ENCODE measurements at regions not wholly inside any gene's neighbourhood (a gene's known extent, or its start where the extent isn't known, plus 50 kb on each side); places are given as distances from the start of the nearest gene placed in this dataset.
A peak's percentile ranks its signal among the peaks of the same experiment; 100 is the strongest.
"Not testable (repeated sequence)": the region's sequence is repeated elsewhere in the genome, so short reads cannot be mapped to it uniquely, and the experiment has no call there.

DNA sequence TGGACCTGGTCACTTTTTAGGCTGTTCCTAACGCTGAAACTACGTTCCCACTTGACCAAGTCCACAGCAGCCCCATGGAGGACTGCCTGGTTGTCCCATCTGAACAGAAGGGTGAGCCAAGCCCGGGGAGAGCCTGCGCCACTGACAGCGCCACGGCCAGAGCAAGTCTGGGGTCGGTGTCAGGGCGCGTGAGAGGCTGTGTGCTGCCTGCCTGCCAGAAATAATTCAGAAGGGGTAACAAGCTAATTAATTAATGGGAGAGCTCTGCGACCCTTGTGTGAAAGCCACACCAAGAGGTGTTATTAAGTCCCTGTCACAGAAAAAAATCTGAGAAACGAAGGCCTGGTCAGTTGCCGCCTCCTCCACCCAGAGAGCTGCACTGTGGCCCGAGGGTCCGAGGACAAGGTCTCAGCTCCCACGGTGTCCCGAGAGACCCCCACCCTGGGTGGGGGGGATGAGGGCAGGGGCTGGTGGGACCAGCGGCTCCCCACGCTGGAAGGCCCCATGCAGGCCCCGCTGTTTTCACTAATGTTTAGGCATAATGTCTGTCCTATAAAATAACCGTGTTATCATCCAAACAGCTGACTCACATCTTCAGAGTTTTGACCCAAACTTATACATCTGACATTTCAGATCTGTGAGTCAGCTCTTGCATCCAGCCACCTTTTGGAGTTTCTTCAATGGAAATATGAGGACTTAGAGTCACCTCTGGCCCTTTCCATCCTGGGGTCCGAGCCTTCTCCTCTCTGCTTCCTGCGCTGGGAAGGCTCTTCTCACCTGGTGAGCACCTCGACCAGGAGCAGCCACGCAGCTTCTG lies 58.5 kb downstream of the DLL1 start:
- no peak for ATAC-seq

DNA sequence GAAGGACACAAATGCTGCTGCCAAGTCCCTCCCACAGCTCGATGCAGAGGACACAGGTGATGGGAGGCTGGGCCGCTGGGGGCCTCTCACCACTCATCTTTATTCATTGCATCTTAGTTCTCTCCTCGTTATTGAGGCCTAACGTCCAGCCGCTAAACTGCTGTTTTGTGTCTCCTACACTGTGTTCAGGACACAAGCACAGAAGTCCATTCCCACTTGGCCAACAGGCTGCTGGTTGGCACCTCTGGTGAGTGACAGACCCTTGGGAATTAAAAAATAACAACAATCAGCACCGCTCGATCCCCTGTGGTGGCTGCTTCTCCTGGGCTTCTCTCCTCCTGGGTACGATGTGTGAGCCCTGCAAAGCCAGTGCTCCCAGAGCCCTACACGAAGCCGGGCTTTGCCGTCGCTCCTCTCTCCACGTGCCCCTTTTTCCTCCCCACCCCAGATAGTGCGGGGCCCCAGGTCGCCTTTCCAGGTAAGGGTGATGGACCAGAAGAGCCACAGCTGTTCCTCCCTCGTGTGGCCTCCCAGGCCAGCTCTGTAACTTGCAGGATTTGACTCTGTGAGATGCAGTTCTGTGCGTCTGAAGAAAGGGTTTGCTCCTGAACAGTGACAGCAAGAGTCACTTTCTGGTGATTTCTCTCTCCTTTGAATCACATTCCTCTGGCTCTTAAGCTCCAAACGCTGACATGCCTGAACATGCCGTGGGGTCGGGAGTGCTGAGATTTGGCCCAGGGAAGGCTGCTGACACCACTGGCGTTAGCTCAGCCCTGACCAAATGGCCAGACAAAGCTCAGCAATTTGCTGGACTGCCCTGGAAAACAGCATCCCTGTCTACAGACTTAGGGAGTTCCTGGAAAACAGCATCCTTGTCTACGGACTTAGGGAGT lies 59.3 kb downstream of the DLL1 start:
- ATAC-seq: no peak

DNA sequence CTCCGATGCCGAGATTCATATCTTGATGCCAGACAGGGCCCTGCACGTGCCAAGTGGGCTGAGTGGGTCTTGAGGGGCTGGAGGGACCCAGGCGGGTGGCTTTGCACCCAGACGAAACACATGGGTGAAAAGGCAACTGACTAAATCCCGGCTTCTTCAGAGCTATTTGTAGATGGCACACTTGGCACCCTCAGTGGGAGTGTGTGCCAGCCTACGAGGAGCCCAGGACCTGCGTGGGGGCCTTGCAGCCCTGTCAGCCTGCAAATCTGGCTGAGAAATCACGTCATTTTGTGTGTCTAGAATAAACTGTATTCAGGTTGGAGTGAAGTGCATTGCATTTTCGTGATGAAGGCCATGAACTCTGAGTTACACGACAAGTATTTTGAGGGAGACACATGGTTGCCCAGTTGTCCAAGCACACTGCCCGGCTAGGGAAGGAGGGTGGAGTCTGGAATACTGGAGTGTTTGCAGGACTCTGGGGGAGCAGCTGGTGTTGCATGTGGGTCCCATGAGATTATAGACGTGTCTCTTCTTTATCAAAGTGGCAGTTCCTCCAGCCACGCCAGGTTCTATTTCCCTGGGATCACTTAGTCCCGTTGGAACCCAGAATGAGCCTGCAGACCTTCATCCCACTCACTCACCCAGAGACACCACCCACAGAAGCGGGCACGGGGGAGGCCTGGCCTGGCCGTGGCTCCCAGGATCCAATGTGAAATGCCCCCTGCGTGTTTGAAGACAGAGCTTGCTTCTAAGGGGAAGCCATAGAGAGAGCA lies 60.2 kb downstream of the DLL1 start:
- no peak for ATAC-seq

DNA sequence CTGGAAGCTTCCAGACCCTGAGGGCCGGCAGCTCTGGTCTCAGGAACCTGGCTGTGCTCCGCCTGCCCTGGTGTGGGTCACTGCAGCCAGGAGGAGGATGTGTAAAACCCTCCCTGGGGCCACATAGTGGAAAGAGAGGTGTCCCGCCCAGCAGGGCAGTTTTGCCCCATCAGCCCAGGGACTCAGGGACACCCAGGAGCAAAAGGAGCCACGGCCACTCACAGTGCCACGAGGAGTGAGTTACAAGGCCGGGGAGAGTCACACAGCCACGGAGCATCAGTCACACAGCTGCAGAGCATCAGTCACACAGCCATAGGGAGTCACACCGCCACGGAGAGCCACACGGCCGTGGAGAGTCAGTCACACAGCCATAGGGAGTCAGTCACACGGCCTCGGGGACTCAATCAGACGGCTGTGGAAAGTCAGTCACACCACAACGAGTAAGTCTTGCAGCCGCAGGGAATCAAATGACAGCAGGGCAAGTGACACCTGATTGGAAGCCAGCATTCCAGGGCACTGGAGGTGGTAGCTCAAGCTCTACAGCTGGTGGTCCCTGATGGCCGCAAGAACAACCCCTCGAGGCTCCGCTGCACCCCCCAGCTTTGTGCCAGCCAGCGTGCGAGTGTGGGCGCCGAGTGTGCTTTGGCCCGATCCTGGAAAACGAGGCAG lies 60.9 kb downstream of the DLL1 start:
- ATAC-seq: no peak

DNA sequence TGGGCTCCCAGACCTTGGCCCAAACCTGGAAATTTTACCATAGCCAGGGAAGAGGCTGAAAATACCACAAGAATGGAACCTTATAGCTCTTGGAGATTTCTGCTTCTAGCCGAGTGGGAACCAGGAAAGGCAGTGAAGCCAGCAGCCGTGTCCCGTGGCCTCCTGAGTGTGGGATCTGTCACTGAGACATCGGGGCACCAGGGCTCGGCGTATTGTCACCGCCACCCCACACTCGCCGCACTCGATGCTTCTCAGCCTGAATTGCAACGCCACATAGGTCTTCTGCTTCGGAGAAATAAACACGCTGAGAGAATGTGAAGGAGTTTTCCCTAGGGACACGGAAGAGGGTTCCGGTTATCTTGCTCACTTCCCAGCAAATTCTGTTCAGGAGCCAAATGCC lies 61.5 kb downstream of the DLL1 start:
- no peak for ATAC-seq

DNA sequence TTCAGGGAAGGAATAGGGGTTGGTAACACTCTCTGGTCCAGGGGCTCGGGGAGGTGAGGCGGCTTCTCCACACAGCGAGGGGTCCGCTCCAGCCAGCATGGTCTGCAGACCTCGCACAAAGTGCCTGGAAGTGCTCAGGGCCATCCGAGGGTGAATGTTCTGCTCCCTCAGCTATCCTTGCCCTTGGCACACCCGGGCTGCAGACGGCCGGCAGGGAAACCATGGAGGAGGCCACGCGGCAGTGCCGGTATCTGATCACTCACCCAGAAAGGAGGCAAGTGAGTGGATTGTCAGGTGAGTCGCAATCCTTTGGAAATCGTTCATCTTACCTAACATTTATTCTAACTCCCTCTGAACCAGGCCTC lies 62.0 kb downstream of the DLL1 start:
- ATAC-seq: no peak

DNA sequence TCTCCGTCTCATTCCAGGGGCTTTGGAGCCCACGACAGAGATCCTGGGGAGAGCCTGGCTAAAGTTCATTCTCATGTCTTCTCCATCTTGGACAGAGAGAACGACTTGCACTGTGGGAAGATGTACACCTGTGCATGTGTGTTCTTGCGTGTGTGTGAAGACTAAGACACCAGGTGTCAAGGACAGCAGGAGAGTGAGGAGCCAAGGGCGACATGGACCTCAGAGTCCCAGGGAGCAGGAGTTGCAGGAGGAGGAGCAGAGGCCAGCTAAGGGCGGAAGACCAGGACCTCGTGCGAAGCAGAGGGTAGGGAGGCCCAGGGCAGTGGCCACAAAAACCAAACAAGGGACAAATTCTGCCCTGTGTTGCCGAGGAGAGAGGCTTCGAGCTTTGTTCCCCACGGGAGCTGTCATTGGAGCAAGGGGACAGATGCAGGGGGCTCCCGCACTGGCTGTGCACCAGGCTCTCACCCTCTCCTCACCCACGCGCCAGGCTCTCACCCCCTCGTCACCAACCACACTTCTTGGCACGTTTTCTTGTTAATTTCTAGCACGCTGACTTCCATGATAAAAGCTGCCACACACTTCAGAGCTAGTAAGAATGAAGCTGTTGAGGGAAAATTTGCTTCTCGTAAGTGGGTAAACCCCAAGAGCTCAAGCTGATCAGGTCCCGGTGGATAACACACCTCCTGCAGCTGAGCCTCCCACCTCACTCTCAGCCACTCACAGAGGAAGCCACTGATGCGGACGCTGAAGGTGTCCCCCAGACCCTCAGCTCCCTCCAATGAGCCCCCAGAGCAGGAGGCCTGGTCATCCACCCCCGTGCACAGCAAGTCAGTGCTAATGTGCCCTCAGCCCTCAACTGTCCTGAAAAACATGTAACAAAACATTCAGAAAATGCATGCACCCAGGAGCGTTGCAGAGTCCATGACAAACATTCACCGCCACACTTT lies 62.6 kb downstream of the DLL1 start:
- ATAC-seq: no peak

DNA sequence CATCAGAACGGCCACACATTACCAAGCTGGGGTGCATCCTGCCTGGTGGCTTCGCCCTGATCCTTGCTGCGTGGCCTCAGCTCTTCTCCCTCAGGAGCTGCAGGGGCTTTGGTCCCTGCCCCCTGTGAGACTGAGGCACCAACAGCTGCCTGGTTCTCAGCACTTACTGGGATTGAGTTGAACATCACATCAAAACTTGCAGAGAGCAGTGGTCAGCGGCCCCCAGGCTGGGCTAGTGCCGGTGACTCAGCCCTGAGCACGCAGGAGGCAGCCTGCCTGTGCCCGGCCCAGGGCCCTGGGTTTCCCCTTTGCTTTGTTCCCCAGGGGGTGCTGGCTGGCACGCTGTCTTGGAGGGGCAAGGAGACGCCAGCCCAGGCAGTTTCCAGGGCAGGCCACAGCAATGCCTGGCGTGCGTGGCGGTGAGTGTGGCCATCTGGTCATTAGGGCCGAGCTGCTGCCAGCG lies 63.3 kb downstream of the DLL1 start:
- no peak for ATAC-seq

DNA sequence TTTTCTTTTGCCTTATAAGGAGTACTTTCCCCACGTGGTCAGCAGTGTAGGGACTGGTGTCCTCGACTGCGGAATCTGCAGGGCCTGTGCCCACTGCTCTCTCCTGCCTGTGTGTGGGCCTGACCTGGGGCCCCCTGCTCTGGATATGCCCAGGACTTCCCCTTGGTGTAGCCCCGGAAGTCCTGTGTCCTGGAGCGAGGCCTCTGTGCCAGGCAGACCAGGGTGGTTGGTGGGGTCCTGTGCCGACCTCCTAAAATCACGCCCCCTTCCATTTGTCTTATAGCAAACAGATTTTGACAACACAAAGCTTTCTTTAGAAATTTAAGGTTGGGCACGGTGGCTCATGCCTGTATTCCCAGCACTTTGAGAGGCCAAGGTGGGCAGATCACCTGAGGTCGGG lies 64.2 kb downstream of the DLL1 start:
- no peak for ATAC-seq

DNA sequence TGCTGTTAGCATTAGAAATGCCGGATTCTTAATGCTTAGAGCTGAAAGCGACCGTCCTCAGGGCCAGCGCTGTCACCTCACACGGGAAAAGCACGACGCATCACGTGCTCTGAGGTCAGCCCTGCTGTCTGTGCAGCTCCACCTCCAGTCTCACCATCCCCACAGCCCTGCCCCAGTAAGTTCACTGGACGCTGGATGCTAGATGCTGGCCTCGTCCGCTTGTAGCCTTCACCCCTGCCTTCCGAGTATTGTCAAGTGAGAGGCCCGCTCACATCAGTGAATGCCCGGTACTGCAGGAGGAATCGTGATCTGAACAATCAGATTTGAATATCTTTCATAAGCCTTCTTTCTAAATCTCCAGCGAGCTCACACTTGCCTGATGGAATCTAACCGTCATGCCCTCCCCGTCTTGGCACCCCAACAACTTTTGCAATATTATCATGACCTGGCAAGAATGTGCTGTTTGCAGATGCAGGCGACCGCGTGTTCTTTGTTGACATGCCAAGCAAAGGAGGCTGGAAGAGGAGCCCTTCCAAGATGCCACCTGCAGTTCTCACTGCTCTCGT lies 64.9 kb downstream of the DLL1 start:
- ATAC-seq: peak; percentile 75

DNA sequence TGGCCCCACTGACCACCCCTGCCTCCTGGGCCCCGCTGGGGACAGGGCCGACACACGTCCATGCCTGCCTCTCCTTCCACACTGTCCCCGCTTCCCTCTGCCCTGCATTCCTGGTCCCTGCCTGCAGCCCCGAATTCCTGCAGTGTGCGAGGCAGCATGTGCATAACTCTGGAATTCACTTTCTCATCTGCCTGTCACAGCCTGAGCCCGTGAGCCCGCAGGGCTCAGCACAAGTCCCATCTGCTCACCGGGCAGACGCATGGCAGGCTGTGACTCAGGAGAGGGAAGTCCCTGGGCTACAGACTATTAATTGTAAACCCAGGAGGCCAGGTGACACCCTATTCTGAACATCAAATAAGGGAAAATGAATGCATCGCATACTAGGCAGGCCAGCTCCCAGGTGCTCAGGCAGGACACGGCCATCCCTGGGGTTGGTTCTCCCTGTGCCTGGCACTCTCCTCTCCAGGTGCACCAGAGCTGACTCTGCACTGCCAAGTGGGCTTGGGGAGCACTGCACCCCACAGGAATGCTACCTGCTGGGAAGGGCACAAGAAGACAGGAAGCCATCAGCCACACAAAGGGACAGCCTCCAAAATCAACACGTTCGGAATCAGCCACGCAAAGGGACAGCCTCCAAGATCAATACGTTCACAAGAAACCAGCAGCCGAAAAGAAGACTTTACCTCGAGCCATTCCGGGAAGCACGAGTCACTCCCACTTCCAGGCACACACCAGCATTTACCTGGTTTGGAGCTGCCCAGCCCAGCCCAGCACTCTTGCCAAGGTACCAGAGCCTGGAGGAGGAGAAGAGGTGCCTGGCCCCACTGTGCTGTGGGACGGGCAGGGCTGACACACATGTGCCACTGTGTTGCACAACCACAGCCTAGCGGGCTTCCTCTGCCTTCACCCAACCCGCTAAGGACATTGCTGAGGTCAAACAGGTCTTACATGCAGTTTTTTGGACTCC lies 65.9 kb downstream of the DLL1 start:
- peak; percentile 91 for ATAC-seq

DNA sequence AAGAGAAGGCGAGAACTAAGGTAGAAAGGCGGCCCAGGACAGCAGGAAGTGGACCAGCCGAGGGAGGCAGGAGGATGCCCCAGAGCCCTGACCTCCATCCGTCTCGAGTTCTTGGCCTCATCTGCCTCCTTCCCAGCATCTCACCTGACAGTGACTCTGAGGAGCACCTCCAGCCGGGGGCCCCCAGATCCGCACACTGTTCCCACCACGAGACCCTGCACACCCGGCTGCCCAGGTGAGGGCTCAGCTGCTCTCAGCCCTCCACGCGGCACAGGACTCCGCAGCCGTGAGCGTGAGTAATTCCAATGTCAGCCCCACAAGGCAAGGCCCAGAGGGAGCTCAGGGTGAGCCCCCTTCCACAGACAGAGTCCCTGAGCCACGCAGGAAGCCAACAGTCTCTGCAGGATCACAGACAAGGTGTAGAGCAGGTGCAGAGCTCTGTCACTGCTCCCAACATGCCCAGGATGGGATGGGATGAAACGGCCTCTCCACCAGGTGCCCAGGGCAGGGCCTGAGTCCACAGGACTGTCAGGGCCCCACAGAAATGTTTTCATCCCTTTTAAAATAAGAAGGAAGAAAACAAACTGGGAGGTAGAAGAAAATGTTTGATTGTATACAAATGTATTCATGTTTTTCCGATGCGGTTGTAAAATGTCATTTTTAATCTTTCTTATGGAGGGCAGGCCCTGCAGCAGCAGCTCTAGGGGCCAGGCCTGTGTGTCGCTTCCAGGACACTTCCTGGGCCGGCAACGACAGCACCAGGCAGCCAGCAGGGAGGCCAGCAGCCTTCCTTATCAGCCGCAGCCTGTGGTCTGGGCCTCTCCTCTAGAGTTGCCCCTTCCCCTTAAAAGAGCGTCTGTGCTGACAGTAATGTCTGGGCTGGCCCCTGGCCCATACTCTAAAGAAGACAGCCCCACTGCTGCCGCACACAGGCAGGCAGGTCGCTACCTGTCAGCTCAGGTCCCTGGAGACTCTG lies 66.9 kb downstream of the DLL1 start:
- ATAC-seq: no peak

DNA sequence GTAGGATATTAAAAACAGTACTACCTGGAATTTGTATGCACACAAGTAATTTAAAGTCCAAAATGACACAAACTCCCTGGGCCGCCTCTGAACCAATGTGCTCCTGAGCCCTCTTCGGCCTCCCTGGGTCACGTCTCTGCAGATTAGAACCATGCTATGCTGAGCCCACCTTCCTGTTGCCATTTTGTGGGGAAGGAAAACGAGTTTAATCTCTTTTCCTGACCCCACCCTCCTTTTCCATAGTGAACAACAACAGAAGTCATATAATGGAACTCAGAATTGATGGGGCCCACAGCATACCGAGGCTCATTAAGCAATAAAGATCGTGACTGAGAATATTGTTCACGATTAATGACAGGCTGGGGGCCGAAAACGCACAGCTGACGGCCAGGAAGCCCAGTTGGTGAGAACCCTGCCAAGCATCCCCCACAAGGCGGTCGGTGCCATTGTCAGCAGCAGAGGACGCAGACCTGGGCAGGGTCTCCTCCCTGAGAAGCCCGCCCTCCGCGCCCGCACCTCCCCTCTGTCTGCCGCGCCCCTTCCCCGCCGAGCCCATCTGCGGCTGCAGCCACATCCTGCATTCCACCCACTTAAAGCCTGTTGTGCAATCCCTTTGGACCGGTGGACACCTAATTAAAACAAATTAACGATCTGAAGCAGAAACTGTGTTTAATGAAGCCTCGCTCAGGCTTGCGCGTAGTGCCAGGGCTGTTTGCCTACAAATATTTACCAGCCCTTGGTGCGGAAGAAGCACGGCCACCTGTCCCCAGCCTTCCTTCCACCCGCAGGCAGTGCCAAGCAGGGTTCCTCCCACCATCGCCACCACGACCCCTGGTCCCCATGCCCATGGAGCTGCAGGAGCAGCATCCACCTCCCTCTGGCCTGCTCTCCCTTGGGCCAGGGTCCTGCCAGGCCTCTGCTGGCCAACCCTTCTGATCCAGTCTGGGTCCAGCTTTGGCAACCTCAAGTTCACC lies 68.1 kb downstream of the DLL1 start:
- ATAC-seq: no peak

DNA sequence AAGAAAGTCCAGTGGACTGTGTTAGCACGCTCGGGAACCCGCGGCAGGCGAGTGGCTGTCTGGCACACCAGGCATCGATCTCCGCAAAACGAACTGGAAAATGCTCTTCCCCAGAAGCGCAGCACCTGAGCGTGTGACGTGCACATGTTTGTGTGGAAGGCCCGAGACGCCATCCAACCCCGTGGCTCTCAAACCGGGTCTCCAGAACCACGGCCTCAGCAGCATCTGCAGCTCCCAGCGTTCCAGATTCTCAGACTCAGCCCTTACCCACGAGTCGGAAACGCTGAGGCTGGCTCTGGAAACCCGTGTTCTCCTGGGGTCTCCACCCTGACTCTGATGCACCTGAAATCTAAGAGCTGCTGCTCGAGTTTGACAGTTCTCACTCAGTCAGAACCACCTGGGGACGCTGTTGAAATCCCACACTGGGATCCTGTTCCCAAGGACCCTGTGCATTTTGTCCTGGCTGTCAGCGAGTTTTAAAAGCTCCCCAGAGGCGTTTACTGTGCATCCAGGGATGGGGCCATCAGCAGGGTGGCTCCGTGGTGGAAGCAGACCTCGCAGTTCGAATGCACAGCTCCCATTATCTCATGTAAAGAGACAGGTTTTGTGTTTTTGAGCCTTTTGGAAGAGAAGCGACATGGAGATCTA lies 69.0 kb downstream of the DLL1 start:
- ATAC-seq: no peak

DNA sequence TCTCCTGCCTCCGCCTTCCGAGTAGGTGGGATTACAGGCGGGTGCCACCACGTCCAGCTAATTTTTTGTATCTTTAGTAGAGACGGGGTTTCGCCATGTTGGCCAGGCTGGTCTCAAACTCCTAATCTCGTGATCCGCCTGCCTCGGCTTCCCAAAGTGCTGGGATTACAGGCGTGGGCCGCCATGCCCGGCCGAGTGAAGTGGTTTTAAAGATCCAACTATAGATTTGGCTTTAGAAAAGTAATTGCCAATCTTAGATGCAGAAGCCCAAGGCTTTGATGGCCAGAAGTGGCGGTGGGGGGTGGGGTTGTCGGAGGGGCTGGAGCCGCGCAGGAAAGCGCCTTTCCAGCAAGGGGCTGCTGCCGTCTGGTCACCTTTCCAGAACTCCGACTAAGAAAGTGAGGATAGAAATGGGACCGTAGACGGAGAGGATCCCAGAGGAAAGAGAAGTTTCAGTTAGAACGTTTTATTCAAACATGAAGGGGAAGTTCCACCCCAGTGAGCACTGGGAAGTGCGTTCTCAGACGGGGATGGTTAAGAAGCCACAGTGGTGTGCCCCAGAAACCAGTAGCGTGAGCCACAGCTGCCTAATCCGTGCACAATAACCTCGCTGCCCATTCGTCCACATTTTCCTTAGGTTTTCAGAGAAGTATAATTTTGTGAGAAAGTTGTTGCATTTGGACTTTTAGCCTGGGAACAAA lies 69.7 kb downstream of the DLL1 start:
- ATAC-seq: no peak

DNA sequence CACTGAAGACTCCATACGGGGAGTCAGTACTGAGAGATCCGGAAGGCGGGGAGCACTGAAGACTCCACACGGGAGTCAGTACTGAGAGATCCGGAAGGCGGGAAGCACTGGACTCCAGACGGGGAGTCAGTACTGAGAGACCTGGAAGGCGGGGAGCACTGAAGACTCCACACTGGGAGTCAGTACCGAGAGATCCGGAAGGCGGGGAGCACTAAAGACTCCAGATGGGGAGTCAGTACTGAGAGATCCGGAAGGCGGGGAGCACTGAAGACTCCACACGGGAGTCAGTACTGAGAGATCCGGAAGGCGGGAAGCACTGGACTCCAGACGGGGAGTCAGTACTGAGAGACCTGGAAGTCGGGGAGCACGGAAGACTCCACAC lies 77.2 kb downstream of the DLL1 start:
- not testable (repeated sequence) for ATAC-seq

Data from esophagus mucosa (tissue), 1 donor.